A549 (cell line): ENCODE measurements at regions not wholly inside any gene's neighbourhood (a gene's known extent, or its start where the extent isn't known, plus 50 kb on each side); places are given as distances from the start of the nearest gene placed in this dataset.

Experiments used
- ATAC-seq, 2 experiments: fragments of 200-7000 bp in 1 of 2; fragments of >200 bp in 1 of 2; cut with Nextera tagmentation in 1 of 2; cut with Tn5 transposase in 1 of 2; 3 replicates each; pipeline versions ENCODE4 v1.8.0 to v1.9.1; 2018 to 2020; ENCODE audit warnings: mild to moderate bottlenecking in 1 of 2, moderate library complexity in 1 of 2
- CTCF ChIA-PET: fragments of 300-600 bp; sonication (Branson Sonifier 250); formaldehyde crosslinking; extraction: SDS; loops from one replicate; lab custom pipeline; 2021; ENCODE audit warnings: antibody characterized with exemption, inconsistent platforms; lab: Yijun Ruan, JAX
- POLR2A ChIA-PET: fragments of 350-600 bp; formaldehyde crosslinking; extraction: SDS; loops from one replicate; lab custom pipeline; 2021; ENCODE audit warnings: antibody characterized with exemption, inconsistent platforms; lab: Yijun Ruan, JAX
- DNase-seq, 2 experiments: peaks; one replicate each; pipeline versions ENCODE4 v3.0.0 to v3.0.0-alpha.2; 2011 to 2016; ENCODE audit warnings: low read depth in 1 of 2, low spot score in 1 of 2
- FAIRE-seq: peaks from 2 replicates; lab custom pipeline; 2011; peaks lifted over from hg19 to GRCh38; lab: Jason Lieb, UNC
- H3K27ac ChIP-seq, 2 experiments: fragments of >200 bp; sonication (Bioruptor Twin); formaldehyde crosslinking; 3 replicates each; pipeline ENCODE4 v1.5.1; 2016 to 2017
- H3K4me1 ChIP-seq: fragments of >200 bp; sonication (Bioruptor Twin); formaldehyde crosslinking; 3 replicates; pipeline ENCODE4 v1.6.1; 2016
- H3K4me2 ChIP-seq: fragments of >200 bp; sonication (Bioruptor Twin); formaldehyde crosslinking; 3 replicates; pipeline ENCODE4 v1.6.1; 2016
- H3K4me3 ChIP-seq: fragments of >200 bp; sonication (Bioruptor Twin); formaldehyde crosslinking; 3 replicates; pipeline ENCODE4 v1.5.1; 2016
- H3K9me3 ChIP-seq: fragments of >200 bp; sonication (Bioruptor Twin); formaldehyde crosslinking; 3 replicates; pipeline ENCODE4 v1.6.1; 2016
- CBX8 ChIP-seq: fragments of 200-600 bp; sonication (generic); IDR thresholded peaks from 2 replicates; pipeline ENCODE4 v1.6.1; 2016
- CHD2 ChIP-seq: fragments of 150-350 bp; IDR thresholded peaks from 2 replicates; pipeline ENCODE4 v1.6.1; 2014; ENCODE audit warnings: low read length; ENCODE audit not compliant: partially characterized antibody
- CHD4 ChIP-seq: fragments of 200-600 bp; sonication (generic); IDR thresholded peaks from 2 replicates; pipeline ENCODE4 v1.6.1; 2016; ENCODE audit warnings: antibody characterized with exemption, mild to moderate bottlenecking, borderline replicate concordance
- EHF ChIP-seq: fragments of 250-450 bp; sonication (Bioruptor Pico); IDR thresholded peaks from 2 replicates; pipeline ENCODE4 v1.5.0; 2020; ENCODE audit warnings: mild to moderate bottlenecking
- FOXS1 ChIP-seq: fragments of 250-450 bp; sonication (Bioruptor Pico); IDR thresholded peaks from 2 replicates; pipeline ENCODE4 v1.5.0; 2020; ENCODE audit warnings: mild to moderate bottlenecking, moderate library complexity
- HOXA7 ChIP-seq: fragments of 250-450 bp; sonication (Bioruptor Pico); IDR thresholded peaks from 2 replicates; pipeline ENCODE4 v1.5.0; 2020; ENCODE audit warnings: mild to moderate bottlenecking, moderate library complexity
- JUNB ChIP-seq: fragments of >200 bp; sonication (Bioruptor Twin); formaldehyde crosslinking; IDR thresholded peaks from 2 replicates; pipeline ENCODE4 v1.6.1; 2016
- KDM1A ChIP-seq: fragments of 200-600 bp; sonication (generic); IDR thresholded peaks from 2 replicates; pipeline ENCODE4 v1.6.1; 2016; ENCODE audit warnings: low read depth, mild to moderate bottlenecking
- MAFK ChIP-seq: fragments of 450-650 bp; IDR thresholded peaks from 2 replicates; pipeline ENCODE4 v1.6.1; 2014; ENCODE audit not compliant: partially characterized antibody
- NPAS2 ChIP-seq: fragments of 250-450 bp; sonication (Bioruptor Pico); IDR thresholded peaks from 2 replicates; pipeline ENCODE4 v1.8.0; 2022; ENCODE audit warnings: mild to moderate bottlenecking, moderate library complexity, borderline replicate concordance
- NR3C1 ChIP-seq: fragments of >200 bp; sonication (Bioruptor Twin); formaldehyde crosslinking; IDR thresholded peaks from 3 replicates; pipeline ENCODE4 v1.6.1; 2017
- PHF8 ChIP-seq: fragments of 200-600 bp; sonication (generic); IDR thresholded peaks from 2 replicates; pipeline ENCODE4 v1.6.1; 2016; ENCODE audit warnings: low read depth, mild to moderate bottlenecking, antibody characterized with exemption, moderate library complexity, borderline replicate concordance
- POLR2A ChIP-seq: IDR thresholded peaks from 2 replicates; pipeline ENCODE4 v1.6.1; 2012; ENCODE audit warnings: mild to moderate bottlenecking, low read length
- POLR2AphosphoS2 ChIP-seq: conservative IDR thresholded peaks from 2 replicates; pipeline ENCODE4 v1.6.1; 2012; ENCODE audit warnings: low read length, improper control_type of control experiment, inconsistent platforms
- RCOR1 ChIP-seq: fragments of 150-350 bp; IDR thresholded peaks from 2 replicates; pipeline ENCODE4 v1.6.1; 2014; ENCODE audit warnings: antibody characterized with exemption, low read length, low read depth
- REST ChIP-seq: fragments of 200-600 bp; sonication (generic); IDR thresholded peaks from 2 replicates; pipeline ENCODE4 v1.6.1; 2016; ENCODE audit warnings: antibody characterized with exemption, mild to moderate bottlenecking, moderate library complexity
- USF2 ChIP-seq: fragments of 450-650 bp; IDR thresholded peaks from 2 replicates; pipeline ENCODE4 v1.6.1; 2014; ENCODE audit warnings: antibody characterized with exemption
- ZC3H11A ChIP-seq: fragments of 450-650 bp; IDR thresholded peaks from 2 replicates; pipeline ENCODE4 v1.6.1; 2014; ENCODE audit warnings: antibody characterized with exemption, mild to moderate bottlenecking
- WGBS: methylation state at CpG from one replicate; pipeline ENCODE4 v1.1.6; 2017; ENCODE audit errors: missing lambda C conversion rate; 5-methylcytosine and 5-hydroxymethylcytosine counted together
- TF ChIP-seq, protein P1 (sequence below): fragments of >200 bp; sonication (Bioruptor Twin); formaldehyde crosslinking; IDR thresholded peaks from 2 replicates; pipeline ENCODE4 v1.6.1; 2016
- TF ChIP-seq, protein P2 (sequence below): fragments of >200 bp; sonication (Bioruptor Twin); formaldehyde crosslinking; IDR thresholded peaks from 3 replicates; pipeline ENCODE4 v1.5.1; 2016

- ATAC-seq (no peak), FAIRE-seq (no peak), DNase-seq (no peak)
- Histone ChIP-seq H3K9me3 (no peaks in the 10 kb centered on the region), H3K4me1 (no peaks in the 10 kb centered on the region), H3K4me2 (no peak overlapping the region), H3K4me3 (no peak overlapping the region), H3K27ac (no peak overlapping the region)
- TF ChIP-seq, protein P1, sequence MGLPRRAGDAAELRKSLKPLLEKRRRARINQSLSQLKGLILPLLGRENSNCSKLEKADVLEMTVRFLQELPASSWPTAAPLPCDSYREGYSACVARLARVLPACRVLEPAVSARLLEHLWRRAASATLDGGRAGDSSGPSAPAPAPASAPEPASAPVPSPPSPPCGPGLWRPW: no peak
- TF ChIP-seq MAFK: peak; percentile 26
- ChIA-PET CTCF (no interaction called here), POLR2A (no interaction called here)
These were observed 496.6 kb downstream of the TRAM1L1 start for GRCh38 chr4:116588783-116589182.

DNA sequence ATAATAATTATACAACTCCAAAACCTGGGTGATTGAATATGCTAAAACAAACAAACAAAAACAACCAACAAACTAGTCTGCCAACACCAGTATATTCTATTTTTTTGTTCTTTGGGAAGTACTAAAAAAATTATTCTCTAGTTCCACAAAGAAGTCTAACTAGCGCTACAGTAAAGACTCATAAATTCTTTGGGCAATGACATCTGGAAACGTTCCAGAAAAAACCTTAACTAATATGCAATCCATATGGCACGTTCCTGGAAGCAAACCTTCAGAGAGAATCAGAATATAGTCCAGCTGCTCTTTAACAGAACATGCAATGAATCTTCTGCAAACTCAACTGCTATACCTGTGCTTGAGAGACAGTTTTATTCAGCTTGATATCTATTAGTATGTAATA is 500.1 kb downstream of the TRAM1L1 start:
- Histone ChIP-seq H3K27ac (no peak overlapping the region), H3K4me2 (no peak overlapping the region), H3K4me1 (no peaks in the 10 kb centered on the region), H3K9me3 (no peaks in the 10 kb centered on the region), H3K4me3 (no peak overlapping the region)
- no peak for ATAC-seq
- DNase-seq: no peak
- ChIA-PET POLR2A (no interaction called here), CTCF (no interaction called here)
- no peak for FAIRE-seq
- TF ChIP-seq NR3C1: no peak
- TF ChIP-seq CHD2: no peak
- no peak for TF ChIP-seq USF2
- TF ChIP-seq FOXS1 (CRISPR knock-in tag): no peak
- TF ChIP-seq EHF (CRISPR knock-in tag): no peak
- WGBS: 4% methylated on average over 3 of the region's 3 CpGs

- CTCF ChIA-PET: no interaction called here
- POLR2A ChIA-PET: no interaction called here
- Histone ChIP-seq H3K4me1 (no peaks in the 10 kb centered on the region), H3K27ac (no peak overlapping the region), H3K4me3 (no peak overlapping the region), H3K9me3 (no peaks in the 10 kb centered on the region), H3K4me2 (no peak overlapping the region)
- 0% methylated on average over 1 of the region's 1 CpG for WGBS
- no peak for TF ChIP-seq HOXA7
- TF ChIP-seq KDM1A: no peak
- TF ChIP-seq JUNB: no peak
- no peak for TF ChIP-seq CHD4
- TF ChIP-seq REST: no peak
- TF ChIP-seq RCOR1: no peak
- DNase-seq (no peak), ATAC-seq (no peak), FAIRE-seq (no peak)
These were observed 508.1 kb downstream of the TRAM1L1 start for GRCh38 chr4:116577321-116577720.

GRCh38 chr4:116573540-116573939 is 511.8 kb downstream of the TRAM1L1 start:
- no peak overlapping the region for H3K27ac ChIP-seq
- WGBS: 0% methylated on average over 1 of the region's 3 CpGs
- CTCF ChIA-PET: no interaction called here
- no peak for FAIRE-seq
- no peak for DNase-seq
- H3K9me3 ChIP-seq: no peaks in the 10 kb centered on the region
- no peak for ATAC-seq
- no peak overlapping the region for H3K4me3 ChIP-seq
- TF ChIP-seq CHD2: no peak
- TF ChIP-seq CBX8: no peak
- no peak for TF ChIP-seq POLR2A
- no peak for TF ChIP-seq PHF8
- no peak for TF ChIP-seq POLR2AphosphoS2
- no peak for TF ChIP-seq USF2
- TF ChIP-seq HOXA7: no peak
- TF ChIP-seq KDM1A: no peak
- no peak for TF ChIP-seq ZC3H11A
- no peak for TF ChIP-seq NPAS2
- TF ChIP-seq, protein P2, sequence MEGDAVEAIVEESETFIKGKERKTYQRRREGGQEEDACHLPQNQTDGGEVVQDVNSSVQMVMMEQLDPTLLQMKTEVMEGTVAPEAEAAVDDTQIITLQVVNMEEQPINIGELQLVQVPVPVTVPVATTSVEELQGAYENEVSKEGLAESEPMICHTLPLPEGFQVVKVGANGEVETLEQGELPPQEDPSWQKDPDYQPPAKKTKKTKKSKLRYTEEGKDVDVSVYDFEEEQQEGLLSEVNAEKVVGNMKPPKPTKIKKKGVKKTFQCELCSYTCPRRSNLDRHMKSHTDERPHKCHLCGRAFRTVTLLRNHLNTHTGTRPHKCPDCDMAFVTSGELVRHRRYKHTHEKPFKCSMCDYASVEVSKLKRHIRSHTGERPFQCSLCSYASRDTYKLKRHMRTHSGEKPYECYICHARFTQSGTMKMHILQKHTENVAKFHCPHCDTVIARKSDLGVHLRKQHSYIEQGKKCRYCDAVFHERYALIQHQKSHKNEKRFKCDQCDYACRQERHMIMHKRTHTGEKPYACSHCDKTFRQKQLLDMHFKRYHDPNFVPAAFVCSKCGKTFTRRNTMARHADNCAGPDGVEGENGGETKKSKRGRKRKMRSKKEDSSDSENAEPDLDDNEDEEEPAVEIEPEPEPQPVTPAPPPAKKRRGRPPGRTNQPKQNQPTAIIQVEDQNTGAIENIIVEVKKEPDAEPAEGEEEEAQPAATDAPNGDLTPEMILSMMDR: no peak
- TF ChIP-seq, all 56 proteins: peak for 0
- no peak overlapping the region for H3K4me2 ChIP-seq
- H3K4me1 ChIP-seq: no peaks in the 10 kb centered on the region
- POLR2A ChIA-PET: no interaction called here
